Effector memory CD8-positive, alpha-beta T cell (primary cell): ENCODE measurements at regions not wholly inside any gene's neighbourhood (a gene's known extent, or its start where the extent isn't known, plus 50 kb on each side); places are given as distances from the start of the nearest gene placed in this dataset.
"Not testable (repeated sequence)": the region's sequence is repeated elsewhere in the genome, so short reads cannot be mapped to it uniquely, and the experiment has no call there.

ENCODE experiments used
- ATAC-seq: fragments of 150-1000 bp; cut with Tn5 transposase; replicated peaks from 2 replicates; pipeline ENCODE4 v1.10.0; 2021; ENCODE audit warnings: mild to moderate bottlenecking, moderate library complexity
- DNase-seq, 3 experiments: peaks; one replicate each; pipeline ENCODE4 v3.0.0; 2021
- H3K27ac Mint-ChIP-seq, 2 donors: one replicate each; pipeline ENCODE4 v1.8.0; 2022; ENCODE audit warnings: mild to moderate bottlenecking in 2 of 2, mixed read lengths in 2 of 2, moderate library complexity in 2 of 2
- H3K27me3 Mint-ChIP-seq, 2 donors: one replicate each; pipeline ENCODE4 v1.8.0; 2022; ENCODE audit warnings: mixed read lengths in 2 of 2
- H3K36me3 Mint-ChIP-seq: one replicate; pipeline ENCODE4 v1.8.0; 2022; ENCODE audit warnings: mild to moderate bottlenecking, moderate library complexity, mixed read lengths; ENCODE audit not compliant: insufficient read depth
- H3K4me1 Mint-ChIP-seq, 2 donors: one replicate each; pipeline ENCODE4 v1.8.0; 2022; ENCODE audit warnings: low read depth in 2 of 2, mixed read lengths in 2 of 2
- H3K4me3 Mint-ChIP-seq, 2 donors: one replicate each; pipeline ENCODE4 v1.8.0; 2022; ENCODE audit warnings: mild to moderate bottlenecking in 2 of 2, mixed read lengths in 2 of 2, moderate library complexity in 2 of 2
- H3K9me3 Mint-ChIP-seq, 2 donors: one replicate each; pipeline ENCODE4 v1.8.0; 2022; ENCODE audit warnings: mixed read lengths in 2 of 2

GRCh38 chr22:48070760-48071159, 1308.3 kb downstream of the TBC1D22A start:
- ATAC-seq = no peak
- Mint-ChIP-seq H3K9me3 (no peaks in the 10 kb centered on the region), H3K4me3 (no peak overlapping the region), H3K36me3 (no peaks in the 10 kb centered on the region), H3K4me1 (no peaks in the 10 kb centered on the region), H3K27ac (no peak overlapping the region), H3K27me3 (peaks cover 9 to 41% of the 10 kb centered on the region in 2 donors)
- DNase-seq = no peak

DNA sequence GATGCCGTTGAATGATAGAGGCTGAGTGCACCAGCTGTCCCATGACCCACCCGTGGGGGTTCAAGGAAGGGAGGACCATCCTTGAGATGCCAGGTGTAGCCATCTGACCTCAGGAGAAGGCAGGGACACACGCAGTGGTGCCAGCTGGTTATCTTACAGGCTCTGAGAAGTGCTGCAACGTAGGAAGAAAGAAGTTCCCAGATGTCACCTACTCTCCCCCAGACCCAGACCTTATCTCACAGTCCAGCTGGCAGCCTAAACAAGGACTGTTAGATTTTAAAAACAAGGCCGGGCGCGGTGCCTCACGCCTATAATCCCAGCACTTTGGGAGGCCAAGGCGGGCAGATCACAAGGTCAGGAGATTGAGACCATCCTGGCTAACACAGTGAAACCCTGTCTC, 1307.6 kb downstream of the TBC1D22A start:
- Mint-ChIP-seq H3K4me1 (no peaks in the 10 kb centered on the region), H3K36me3 (no peaks in the 10 kb centered on the region), H3K4me3 (no peak overlapping the region), H3K27me3 (peaks cover 6 to 41% of the 10 kb centered on the region in 2 donors), H3K27ac (no peak overlapping the region), H3K9me3 (no peaks in the 10 kb centered on the region)
- ATAC-seq (no peak), DNase-seq (no peak)

- H3K27ac Mint-ChIP-seq = no peak overlapping the region
- H3K9me3 Mint-ChIP-seq = no peaks in the 10 kb centered on the region
- H3K27me3 Mint-ChIP-seq = peaks cover 0 to 41% of the 10 kb centered on the region in 2 donors
- ATAC-seq (no peak), DNase-seq (no peak)
- H3K36me3 Mint-ChIP-seq = no peaks in the 10 kb centered on the region
- no peak overlapping the region for H3K4me3 Mint-ChIP-seq
- no peaks in the 10 kb centered on the region for H3K4me1 Mint-ChIP-seq
Observed at GRCh38 chr22:48069256-48069655, 1306.8 kb downstream of the TBC1D22A start.

- DNase-seq = no peak
- Mint-ChIP-seq H3K4me3 (no peak overlapping the region), H3K4me1 (no peaks in the 10 kb centered on the region), H3K27me3 (peaks cover 6 to 40% of the 10 kb centered on the region in 2 donors), H3K36me3 (no peaks in the 10 kb centered on the region), H3K27ac (no peak overlapping the region), H3K9me3 (no peaks in the 10 kb centered on the region)
- no peak for ATAC-seq
Observed at GRCh38 chr22:48068323-48068885, 1306.0 kb downstream of the TBC1D22A start.

- H3K36me3 Mint-ChIP-seq = no peaks in the 10 kb centered on the region
- H3K27ac Mint-ChIP-seq = no peak overlapping the region
- H3K4me1 Mint-ChIP-seq = no peaks in the 10 kb centered on the region
Observed at GRCh38 chr22:48065892-48066291, 1303.4 kb downstream of the TBC1D22A start.

GRCh38 chr22:48061726-48062125, 1299.3 kb downstream of the TBC1D22A start:
- Mint-ChIP-seq H3K9me3 (no peaks in the 10 kb centered on the region), H3K27ac (no peak overlapping the region), H3K27me3 (peaks cover 23 to 48% of the 10 kb centered on the region in 2 donors), H3K4me1 (peaks cover 0 to 4% of the 10 kb centered on the region in 2 donors), H3K36me3 (peaks cover 2% of the 10 kb centered on the region), H3K4me3 (no peak overlapping the region)
- ATAC-seq (no peak), DNase-seq (no peak)

More at GRCh38 chr22:48065892-48066291, 1303.4 kb downstream of the TBC1D22A start:
- no peak for DNase-seq
- Mint-ChIP-seq H3K27me3 (peaks cover 6 to 34% of the 10 kb centered on the region in 2 donors), H3K9me3 (no peaks in the 10 kb centered on the region), H3K4me3 (no peak overlapping the region)
- ATAC-seq = no peak

GRCh38 chr22:48060266-48060665, 1297.8 kb downstream of the TBC1D22A start:
- no peak overlapping the region for H3K4me3 Mint-ChIP-seq
- ATAC-seq (no peak), DNase-seq (no peak)
- H3K9me3 Mint-ChIP-seq = no peaks in the 10 kb centered on the region
- H3K27me3 Mint-ChIP-seq = peaks cover 25 to 37% of the 10 kb centered on the region in 2 donors
- peaks cover 0 to 4% of the 10 kb centered on the region in 2 donors for H3K4me1 Mint-ChIP-seq
- H3K27ac Mint-ChIP-seq = no peak overlapping the region
- peaks cover 2% of the 10 kb centered on the region for H3K36me3 Mint-ChIP-seq

GRCh38 chr22:48059521-48059920, 1297.1 kb downstream of the TBC1D22A start:
- not testable (repeated sequence) for H3K4me3 Mint-ChIP-seq, ATAC-seq, H3K4me1 Mint-ChIP-seq, H3K27ac Mint-ChIP-seq, H3K9me3 Mint-ChIP-seq, H3K36me3 Mint-ChIP-seq, DNase-seq
- peaks cover 25 to 29% of the 10 kb centered on the region in 2 donors for H3K27me3 Mint-ChIP-seq

GRCh38 chr22:48057116-48057835, 1294.8 kb downstream of the TBC1D22A start:
- DNase-seq (no peak), ATAC-seq (no peak)
- no peaks in the 10 kb centered on the region for H3K9me3 Mint-ChIP-seq
- H3K27ac Mint-ChIP-seq = no peak overlapping the region
- H3K36me3 Mint-ChIP-seq = peaks cover 2% of the 10 kb centered on the region
- peaks cover 18 to 19% of the 10 kb centered on the region in 2 donors for H3K27me3 Mint-ChIP-seq
- H3K4me1 Mint-ChIP-seq = peaks cover 0 to 4% of the 10 kb centered on the region in 2 donors
- H3K4me3 Mint-ChIP-seq = no peak overlapping the region

DNA sequence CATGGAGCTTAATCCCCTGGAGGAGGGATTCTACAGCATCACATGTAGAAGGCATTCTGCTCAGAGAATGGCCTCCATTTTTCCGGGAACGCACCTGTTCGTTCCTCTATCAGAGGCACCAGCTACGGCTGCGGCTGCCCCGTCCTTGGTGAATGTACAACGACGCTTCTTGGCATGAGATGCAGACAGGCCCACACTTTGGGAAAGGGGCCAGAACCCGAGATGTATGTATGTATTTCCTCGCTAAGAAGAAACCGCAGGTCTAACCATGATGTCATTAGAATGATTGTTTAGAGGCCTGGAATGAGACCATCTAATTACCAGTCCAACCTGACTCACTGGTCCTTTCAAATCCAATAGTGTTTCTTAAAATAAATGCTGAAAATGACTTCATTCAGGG, 1293.4 kb downstream of the TBC1D22A start:
- DNase-seq (no peak), ATAC-seq (no peak)
- Mint-ChIP-seq H3K27ac (no peak overlapping the region), H3K36me3 (peaks cover 2% of the 10 kb centered on the region), H3K27me3 (peaks cover 18 to 19% of the 10 kb centered on the region in 2 donors), H3K4me3 (no peak overlapping the region), H3K9me3 (no peaks in the 10 kb centered on the region), H3K4me1 (peaks cover 0 to 4% of the 10 kb centered on the region in 2 donors)

- Mint-ChIP-seq H3K4me3 (no peak overlapping the region), H3K9me3 (no peaks in the 10 kb centered on the region), H3K4me1 (peaks cover 0 to 4% of the 10 kb centered on the region in 2 donors), H3K27ac (no peak overlapping the region), H3K27me3 (peaks cover 18 to 19% of the 10 kb centered on the region in 2 donors), H3K36me3 (no peaks in the 10 kb centered on the region)
- ATAC-seq (no peak), DNase-seq (no peak)
Observed at GRCh38 chr22:48055185-48055584, 1292.7 kb downstream of the TBC1D22A start.

DNA sequence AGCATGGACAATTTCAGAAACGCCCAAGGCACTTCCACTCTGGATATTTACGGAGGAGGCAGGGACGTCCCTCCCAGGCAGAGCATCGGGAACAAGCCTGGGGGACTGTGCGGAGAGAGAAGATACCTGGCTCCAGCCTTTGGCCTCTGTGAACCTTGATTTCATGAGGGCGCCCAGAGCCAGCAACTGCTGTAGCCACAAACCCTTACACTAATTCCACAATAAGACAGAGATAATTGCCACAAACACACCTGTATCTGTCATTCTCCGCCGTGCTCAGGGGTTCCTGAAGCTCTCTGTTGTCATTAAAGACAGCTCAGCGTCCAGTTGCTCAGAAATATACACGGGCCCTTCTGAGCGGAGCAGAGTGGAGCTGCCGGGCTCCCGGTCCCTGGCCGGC, 1292.1 kb downstream of the TBC1D22A start:
- H3K9me3 Mint-ChIP-seq = no peaks in the 10 kb centered on the region
- ATAC-seq = no peak
- no peak overlapping the region for H3K4me3 Mint-ChIP-seq
- no peaks in the 10 kb centered on the region for H3K36me3 Mint-ChIP-seq
- H3K4me1 Mint-ChIP-seq = peaks cover 0 to 4% of the 10 kb centered on the region in 2 donors
- no peak overlapping the region for H3K27ac Mint-ChIP-seq
- no peak for DNase-seq
- peaks cover 18 to 19% of the 10 kb centered on the region in 2 donors for H3K27me3 Mint-ChIP-seq

GRCh38 chr22:48053973-48054372, 1291.5 kb downstream of the TBC1D22A start:
- Mint-ChIP-seq H3K36me3 (no peaks in the 10 kb centered on the region), H3K9me3 (no peaks in the 10 kb centered on the region), H3K4me1 (peaks cover 0 to 4% of the 10 kb centered on the region in 2 donors), H3K27ac (no peak overlapping the region), H3K27me3 (peaks cover 18 to 24% of the 10 kb centered on the region in 2 donors), H3K4me3 (no peak overlapping the region)
- ATAC-seq (no peak), DNase-seq (no peak)

GRCh38 chr22:48053486-48053885, 1291.0 kb downstream of the TBC1D22A start:
- no peaks in the 10 kb centered on the region for H3K36me3 Mint-ChIP-seq
- H3K27me3 Mint-ChIP-seq = peaks cover 18 to 28% of the 10 kb centered on the region in 2 donors
- DNase-seq (no peak), ATAC-seq (no peak)
- no peak overlapping the region for H3K27ac Mint-ChIP-seq
- peaks cover 0 to 4% of the 10 kb centered on the region in 2 donors for H3K4me1 Mint-ChIP-seq
- no peak overlapping the region for H3K4me3 Mint-ChIP-seq
- no peaks in the 10 kb centered on the region for H3K9me3 Mint-ChIP-seq
